MV-4-11 (cell line): ENCODE measurements at regions not wholly inside any gene's neighbourhood (a gene's known extent, or its start where the extent isn't known, plus 50 kb on each side); places are given as distances from the start of the nearest gene placed in this dataset.
"Not testable (repeated sequence)": the region's sequence is repeated elsewhere in the genome, so short reads cannot be mapped to it uniquely, and the experiment has no call there.

Experiments used
- DNase-seq: peaks from one replicate; lab custom pipeline; 2025; lab: John Stamatoyannopoulos, UW

DNA sequence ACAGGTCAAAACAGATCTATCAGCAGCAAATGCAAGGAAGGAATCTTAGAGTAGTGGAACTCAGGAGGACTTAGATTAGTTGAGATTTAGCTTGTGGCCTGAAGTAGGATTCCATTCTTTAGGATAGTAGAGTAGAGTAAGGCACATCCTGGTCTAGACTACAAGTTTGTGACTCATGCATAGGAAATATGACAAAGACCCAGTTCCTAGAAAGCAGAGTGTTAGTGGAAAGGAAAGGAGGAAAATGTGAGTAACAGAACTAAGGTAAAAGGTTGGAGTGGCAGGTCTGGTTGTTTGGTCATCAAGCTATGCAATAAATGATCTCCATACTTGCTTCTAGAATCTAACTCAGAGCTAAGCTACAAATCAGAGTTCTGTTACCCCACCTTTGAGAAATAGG lies 595.0 kb downstream of the ACTRT1 start:
- no peak for DNase-seq

DNA sequence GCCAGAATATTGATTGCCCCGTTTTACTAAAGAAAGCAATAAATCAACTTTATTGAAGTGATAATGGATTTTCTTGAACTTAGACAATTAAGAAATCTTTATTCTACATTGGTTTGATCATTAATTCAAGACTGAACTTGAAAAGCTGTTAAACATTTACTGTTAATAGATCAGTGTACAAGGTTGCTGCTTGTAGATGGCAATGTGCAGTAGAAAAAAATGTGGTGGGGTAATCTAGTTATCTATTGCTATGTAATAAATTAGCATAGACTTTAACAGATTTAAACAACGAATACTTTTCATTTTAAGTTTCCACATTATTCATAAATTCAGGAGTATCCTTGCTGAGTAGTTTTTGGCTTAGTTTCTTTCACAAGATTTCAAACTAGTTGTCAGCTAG lies 612.5 kb downstream of the ACTRT1 start:
- no peak for DNase-seq

DNA sequence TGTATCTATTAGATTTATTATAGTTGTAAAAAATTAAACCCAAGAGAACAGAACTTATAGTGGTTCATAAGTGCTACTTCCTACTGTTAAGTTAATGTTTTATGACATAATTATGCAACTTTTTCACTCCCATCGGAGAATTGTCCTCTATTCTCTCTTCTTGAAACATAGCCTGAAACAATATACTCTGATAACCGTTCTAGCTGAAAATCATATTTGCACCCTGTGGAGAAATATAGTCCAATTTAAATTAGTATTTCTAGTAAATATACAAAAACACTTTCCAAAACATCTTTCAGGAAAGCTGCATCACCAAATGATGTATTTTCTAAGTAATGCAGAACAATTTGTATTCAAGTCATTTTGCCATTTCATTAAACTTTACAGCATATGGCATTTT lies 586.4 kb downstream of the PRR32 start:
- no peak for DNase-seq

DNA sequence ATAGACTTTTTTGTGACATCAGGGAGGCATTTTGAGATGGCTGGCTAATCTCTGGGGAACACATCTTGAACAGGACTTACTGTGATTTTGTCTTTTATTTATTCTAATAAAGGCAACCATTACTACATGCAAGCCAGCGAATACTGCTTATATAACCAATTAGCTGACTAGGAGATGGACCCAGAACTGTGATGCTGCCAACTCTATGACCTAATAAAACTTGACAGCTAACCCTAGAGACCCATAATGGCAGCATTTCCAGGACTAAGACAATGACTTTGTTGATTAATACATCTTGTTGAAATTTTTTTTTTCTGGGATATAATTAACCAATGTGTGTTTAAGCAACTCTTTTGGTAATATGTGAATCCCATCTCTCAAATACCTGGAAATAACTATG lies 584.6 kb downstream of the PRR32 start:
- DNase-seq = no peak

DNA sequence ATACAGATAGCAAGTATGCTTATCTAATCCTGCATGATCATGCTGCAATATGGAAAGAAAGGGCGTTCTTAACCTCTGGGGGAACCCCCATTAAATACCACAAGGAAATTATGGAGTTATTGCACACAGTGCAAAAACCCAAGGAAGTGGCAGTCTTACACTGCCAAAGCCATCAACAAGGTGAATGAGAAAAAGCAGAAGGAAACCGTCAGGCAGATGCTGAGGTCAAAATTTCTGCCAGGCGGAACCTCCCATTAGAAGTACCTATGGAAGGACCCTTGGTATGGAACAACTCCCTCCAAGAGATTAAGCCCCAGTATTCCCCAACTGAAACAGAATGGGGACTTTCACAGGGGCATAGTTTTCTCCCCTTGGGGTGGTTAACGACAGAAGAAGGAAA lies 580.7 kb downstream of the PRR32 start:
- DNase-seq = not testable (repeated sequence)

DNA sequence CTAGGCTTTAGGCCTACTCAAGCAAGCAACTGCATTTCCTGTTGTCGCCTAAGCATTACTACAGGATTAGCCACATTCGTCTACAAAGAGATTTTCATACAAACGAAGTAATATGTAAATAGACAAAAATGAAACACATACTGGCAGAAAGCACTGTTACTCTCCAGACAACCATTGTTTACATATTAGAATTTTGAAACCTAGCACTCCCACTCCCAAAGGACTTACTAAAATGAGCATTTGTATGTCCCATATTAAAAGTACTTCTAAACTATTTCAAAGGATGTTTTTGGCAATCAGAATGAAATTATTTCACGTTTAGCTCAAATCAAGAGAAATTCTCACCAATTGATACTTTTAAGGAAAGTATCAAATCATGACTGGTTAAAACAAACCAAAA lies 570.8 kb downstream of the PRR32 start:
- DNase-seq = no peak

DNA sequence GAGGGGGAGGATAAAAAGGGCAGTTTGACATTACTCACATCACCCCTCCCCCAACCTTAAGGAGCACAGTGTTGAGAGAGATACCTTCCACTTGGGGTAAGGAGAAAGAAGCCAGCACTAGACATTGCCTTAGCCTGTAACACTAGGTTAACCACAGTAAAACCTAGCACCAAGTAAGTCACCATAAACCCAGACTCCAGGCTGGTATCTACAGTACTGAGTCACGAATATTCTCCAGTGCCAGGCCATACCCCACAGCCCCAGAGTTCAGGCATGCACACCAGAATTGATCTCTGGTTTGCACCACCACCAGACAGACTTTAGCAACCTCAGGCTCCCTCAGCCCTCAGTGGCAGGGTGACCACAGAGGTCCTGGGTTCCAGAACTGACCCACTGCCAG lies 570.4 kb downstream of the PRR32 start:
- no peak for DNase-seq
